CD14-positive monocyte (primary cell): ENCODE measurements at regions not wholly inside any gene's neighbourhood (a gene's known extent, or its start where the extent isn't known, plus 50 kb on each side); places are given as distances from the start of the nearest gene placed in this dataset.

ENCODE experiments used
- DNase-seq, 3 donors: peaks; one replicate each; pipeline ENCODE4 v3.0.0-alpha.2; 2011 to 2022
- H2AFZ ChIP-seq: 2 replicates; pipeline ENCODE4 v1.6.0; 2012; ENCODE audit warnings: mild to moderate bottlenecking, low read depth, low read length, inconsistent platforms; ENCODE audit not compliant: insufficient read depth, poor library complexity, severe bottlenecking
- H3K27ac ChIP-seq, 2 donors: 1 replicate in 1 of 2; 2 replicates in 1 of 2; pipeline ENCODE4 v1.5.1; 2012 to 2013; ENCODE audit warnings: low read length in 2 of 2, control low read depth in 1 of 2, inconsistent platforms in 1 of 2, low read depth in 1 of 2, mild to moderate bottlenecking in 1 of 2
- H3K27me3 ChIP-seq, 2 donors: one replicate each; pipeline versions ENCODE4 v1.6.0 to v1.6.1; 2011 to 2013; ENCODE audit warnings: low read length in 2 of 2; ENCODE audit not compliant: control insufficient read depth in 2 of 2, insufficient read depth in 2 of 2
- H3K36me3 ChIP-seq, 2 donors: replicated peaks in 1 of 2; 1 replicate in 1 of 2; 2 replicates in 1 of 2; pipeline versions ENCODE4 v1.5.1 to v1.6.1; 2012 to 2013; ENCODE audit warnings: low read length in 2 of 2, control low read depth in 1 of 2, inconsistent platforms in 1 of 2, mild to moderate bottlenecking in 1 of 2; ENCODE audit not compliant: insufficient read depth in 2 of 2, control insufficient read depth in 1 of 2
- H3K4me1 ChIP-seq, 2 donors: 1 replicate in 1 of 2; 2 replicates in 1 of 2; pipeline versions ENCODE4 v1.5.1 to v1.6.1; 2012 to 2013; ENCODE audit warnings: low read length in 2 of 2, control low read depth in 1 of 2, inconsistent platforms in 1 of 2, mild to moderate bottlenecking in 1 of 2, moderate library complexity in 1 of 2; ENCODE audit not compliant: insufficient read depth in 2 of 2, control insufficient read depth in 1 of 2
- H3K4me2 ChIP-seq: replicated peaks from 2 replicates; pipeline ENCODE3; 2012; ENCODE audit warnings: low read length, moderate library complexity, mild to moderate bottlenecking; ENCODE audit not compliant: poor library complexity, severe bottlenecking; ENCODE audit errors: extremely low read depth
- H3K4me3 ChIP-seq, 3 experiments: fragments of 200-600 bp in 1 of 3; sonication (generic) in 1 of 3; replicated peaks in 1 of 3; 1 replicate in 2 of 3; 2 replicates in 1 of 3; pipeline ENCODE4 v1.5.1; 2011 to 2013; ENCODE audit warnings: low read length in 3 of 3, mild to moderate bottlenecking in 3 of 3, control low read depth in 2 of 3, low read depth in 2 of 3, inconsistent platforms in 1 of 3, moderate library complexity in 1 of 3
- H3K79me2 ChIP-seq: 2 replicates; pipeline ENCODE4 v1.6.0; 2012; ENCODE audit warnings: mild to moderate bottlenecking, control low read depth, inconsistent platforms, low read length, moderate library complexity; ENCODE audit not compliant: insufficient read depth
- H3K9ac ChIP-seq: 2 replicates; pipeline ENCODE4 v1.6.0; 2017; ENCODE audit warnings: low read length, mild to moderate bottlenecking; ENCODE audit not compliant: insufficient read depth, poor library complexity, severe bottlenecking
- H3K9me3 ChIP-seq, 2 donors: replicated peaks in 1 of 2; 1 replicate in 1 of 2; 2 replicates in 1 of 2; pipeline versions ENCODE4 v1.5.1 to v1.6.1; 2012 to 2013; ENCODE audit warnings: low read length in 2 of 2, control low read depth in 1 of 2; ENCODE audit not compliant: control insufficient read depth in 1 of 2, insufficient read depth in 1 of 2
- H4K20me1 ChIP-seq: 2 replicates; pipeline ENCODE4 v1.6.0; 2012; ENCODE audit warnings: mild to moderate bottlenecking, low read length, control low read depth, moderate library complexity; ENCODE audit not compliant: insufficient read depth
- H3K27ac Mint-ChIP-seq, 7 donors: one replicate each; pipeline ENCODE4 v1.8.0; 2020; ENCODE audit warnings: mild to moderate bottlenecking in 7 of 7, mixed read lengths in 7 of 7, moderate library complexity in 6 of 7, inconsistent platforms in 2 of 7
- H3K27me3 Mint-ChIP-seq, 3 donors: one replicate each; pipeline ENCODE4 v1.8.0; 2021 to 2022; ENCODE audit warnings: low read depth in 3 of 3, mild to moderate bottlenecking in 3 of 3, mixed read lengths in 3 of 3, moderate library complexity in 3 of 3, inconsistent platforms in 1 of 3
- H3K36me3 Mint-ChIP-seq, 2 donors: one replicate each; pipeline ENCODE4 v1.8.0; 2020; ENCODE audit warnings: mixed read lengths in 2 of 2, inconsistent platforms in 1 of 2, mild to moderate bottlenecking in 1 of 2
- H3K4me1 Mint-ChIP-seq: one replicate; pipeline ENCODE4 v1.8.0; 2020; ENCODE audit warnings: mild to moderate bottlenecking, mixed read lengths
- H3K4me3 Mint-ChIP-seq, 2 donors: one replicate each; pipeline ENCODE4 v1.8.0; 2020; ENCODE audit warnings: mild to moderate bottlenecking in 2 of 2, mixed read lengths in 2 of 2, moderate library complexity in 1 of 2
- H3K9me3 Mint-ChIP-seq, 7 donors: one replicate each; pipeline ENCODE4 v1.8.0; 2020 to 2022; ENCODE audit warnings: mixed read lengths in 7 of 7, mild to moderate bottlenecking in 6 of 7, moderate library complexity in 6 of 7, inconsistent platforms in 2 of 7
- WGBS: methylation state at CpG from one replicate; pipeline ENCODE4 v1.1.5; 2013; ENCODE audit warnings: missing lambda C conversion rate; ENCODE audit not compliant: insufficient coverage; 5-methylcytosine and 5-hydroxymethylcytosine counted together
- intact Hi-C, 2 donors: fragments of 100-400 bp; cut with micrococcal nuclease; formaldehyde crosslinking; loops; one replicate each; pipeline versions ENCODE4 v1.15.0 to v1.15.1; 2023
- TF ChIP-seq, protein P1 (sequence below): fragments of 200-600 bp; IDR thresholded peaks from one replicate; pipeline ENCODE4 v1.8.0; 2022; ENCODE audit warnings: antibody characterized with exemption, mild to moderate bottlenecking

GRCh38 chr7:51444936-51445335 is 128.3 kb upstream of the COBL start:
- H3K9me3 ChIP-seq: peaks cover 9 to 13% of the 10 kb centered on the region in 2 donors
- Mint-ChIP-seq H3K36me3 (no peaks in the 10 kb centered on the region), H3K9me3 (peaks cover 7 to 34% (median 13%) of the 10 kb centered on the region in 7 donors), H3K27ac (no peak overlapping the region), H3K4me1 (no peaks in the 10 kb centered on the region), H3K4me3 (no peak overlapping the region), H3K27me3 (peaks cover 2 to 8% (median 2%) of the 10 kb centered on the region in 3 donors)
- no peak overlapping the region for H3K4me2 ChIP-seq
- H3K36me3 ChIP-seq: no peaks in the 10 kb centered on the region
- no peaks in the 10 kb centered on the region for H3K4me1 ChIP-seq
- no peaks in the 10 kb centered on the region for H4K20me1 ChIP-seq
- 100% methylated on average over 1 of the region's 1 CpG for WGBS
- H3K27me3 ChIP-seq: no peaks in the 10 kb centered on the region
- no peak overlapping the region for H3K9ac ChIP-seq
- H3K79me2 ChIP-seq: no peaks in the 10 kb centered on the region
- no peak overlapping the region for H3K27ac ChIP-seq
- intact Hi-C loops: no loop called here
- TF ChIP-seq, protein P1, sequence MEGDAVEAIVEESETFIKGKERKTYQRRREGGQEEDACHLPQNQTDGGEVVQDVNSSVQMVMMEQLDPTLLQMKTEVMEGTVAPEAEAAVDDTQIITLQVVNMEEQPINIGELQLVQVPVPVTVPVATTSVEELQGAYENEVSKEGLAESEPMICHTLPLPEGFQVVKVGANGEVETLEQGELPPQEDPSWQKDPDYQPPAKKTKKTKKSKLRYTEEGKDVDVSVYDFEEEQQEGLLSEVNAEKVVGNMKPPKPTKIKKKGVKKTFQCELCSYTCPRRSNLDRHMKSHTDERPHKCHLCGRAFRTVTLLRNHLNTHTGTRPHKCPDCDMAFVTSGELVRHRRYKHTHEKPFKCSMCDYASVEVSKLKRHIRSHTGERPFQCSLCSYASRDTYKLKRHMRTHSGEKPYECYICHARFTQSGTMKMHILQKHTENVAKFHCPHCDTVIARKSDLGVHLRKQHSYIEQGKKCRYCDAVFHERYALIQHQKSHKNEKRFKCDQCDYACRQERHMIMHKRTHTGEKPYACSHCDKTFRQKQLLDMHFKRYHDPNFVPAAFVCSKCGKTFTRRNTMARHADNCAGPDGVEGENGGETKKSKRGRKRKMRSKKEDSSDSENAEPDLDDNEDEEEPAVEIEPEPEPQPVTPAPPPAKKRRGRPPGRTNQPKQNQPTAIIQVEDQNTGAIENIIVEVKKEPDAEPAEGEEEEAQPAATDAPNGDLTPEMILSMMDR: no peak
- no peak for DNase-seq
- no peak overlapping the region for H2AFZ ChIP-seq
- no peak overlapping the region for H3K4me3 ChIP-seq

GRCh38 chr7:51430480-51431086 is 114.0 kb upstream of the COBL start:
- WGBS: no CpG with 5 or more reads among the region's 13 CpGs
- Histone ChIP-seq H3K79me2 (no peaks in the 10 kb centered on the region), H4K20me1 (no peaks in the 10 kb centered on the region), H3K9me3 (no peaks in the 10 kb centered on the region), H3K36me3 (no peaks in the 10 kb centered on the region), H2AFZ (no peak overlapping the region), H3K4me1 (no peaks in the 10 kb centered on the region), H3K27ac (no peak overlapping the region), H3K4me3 (no peak overlapping the region), H3K27me3 (no peaks in the 10 kb centered on the region), H3K4me2 (no peak overlapping the region), H3K9ac (no peak overlapping the region)
- Mint-ChIP-seq H3K27ac (no peak overlapping the region), H3K9me3 (peaks cover 0 to 6% (median 0%) of the 10 kb centered on the region in 7 donors), H3K4me3 (no peak overlapping the region), H3K27me3 (peaks cover 0 to 4% (median 1%) of the 10 kb centered on the region in 3 donors), H3K4me1 (no peaks in the 10 kb centered on the region), H3K36me3 (no peaks in the 10 kb centered on the region)
- TF ChIP-seq, protein P1: peak; percentile 74
- peak in 2 of 3 donors; percentile 6 to 8 for DNase-seq
- intact Hi-C loops: no loop called here
